GM19025 (cell line): ENCODE measurements at regions not wholly inside any gene's neighbourhood (a gene's known extent, or its start where the extent isn't known, plus 50 kb on each side); places are given as distances from the start of the nearest gene placed in this dataset.

Experiments used
- ATAC-seq: cut with Tn5 transposase; IDR thresholded peaks from one replicate; pipeline ENCODE4 v1.9.1; 2021; ENCODE audit warnings: mild to moderate bottlenecking, low read depth, moderate library complexity; ENCODE audit not compliant: unreplicated experiment

GRCh38 chr17:55668312-55668920 is 54.2 kb downstream of the TMEM100 start:
- ATAC-seq: no peak

- ATAC-seq: no peak
These were observed 55.9 kb downstream of the TMEM100 start for GRCh38 chr17:55666806-55667205.

DNA sequence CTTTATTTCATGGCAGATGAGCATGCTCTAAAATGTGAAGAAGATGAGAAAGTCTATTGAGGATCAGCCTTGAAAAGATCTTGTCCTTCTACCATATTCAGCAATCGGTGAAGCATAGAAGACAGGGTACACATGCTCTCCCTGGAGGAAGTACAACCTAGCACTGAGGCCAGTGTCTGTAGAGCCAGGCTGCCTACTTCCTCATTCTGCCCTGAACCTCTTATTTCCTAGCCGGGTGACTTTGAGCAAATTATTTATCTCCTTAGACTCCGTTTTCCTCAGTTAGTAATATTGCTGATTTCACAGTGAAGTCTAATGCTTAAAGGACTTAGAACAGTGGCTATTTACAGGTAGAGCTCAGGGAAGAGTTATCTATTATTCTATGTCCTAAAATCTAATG is 58.4 kb downstream of the TMEM100 start:
- peak; percentile 70 for ATAC-seq

DNA sequence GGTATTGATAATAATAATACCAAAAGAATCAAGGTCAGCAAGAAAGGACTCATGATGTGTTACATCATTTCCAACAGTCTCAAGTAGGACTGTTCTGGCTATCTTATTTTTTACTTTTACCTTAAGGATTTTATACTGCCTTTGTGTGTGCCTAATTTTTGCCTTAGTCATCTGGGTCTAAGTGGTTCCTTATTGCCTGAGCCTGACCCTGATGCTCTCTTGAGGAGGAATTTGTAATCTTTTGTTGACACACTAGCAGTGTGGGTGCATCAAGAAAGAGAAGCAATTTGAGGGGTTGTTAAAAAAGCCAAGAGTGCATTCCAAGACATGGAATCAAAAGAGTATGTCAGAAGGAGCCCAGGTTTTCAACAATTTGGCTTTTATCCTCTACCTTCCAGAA is 59.3 kb downstream of the TMEM100 start:
- no peak for ATAC-seq

GRCh38 chr17:55661963-55662834 is 60.5 kb downstream of the TMEM100 start:
- ATAC-seq: no peak

- ATAC-seq: no peak
These were observed 61.4 kb downstream of the TMEM100 start for GRCh38 chr17:55661256-55661758.

DNA sequence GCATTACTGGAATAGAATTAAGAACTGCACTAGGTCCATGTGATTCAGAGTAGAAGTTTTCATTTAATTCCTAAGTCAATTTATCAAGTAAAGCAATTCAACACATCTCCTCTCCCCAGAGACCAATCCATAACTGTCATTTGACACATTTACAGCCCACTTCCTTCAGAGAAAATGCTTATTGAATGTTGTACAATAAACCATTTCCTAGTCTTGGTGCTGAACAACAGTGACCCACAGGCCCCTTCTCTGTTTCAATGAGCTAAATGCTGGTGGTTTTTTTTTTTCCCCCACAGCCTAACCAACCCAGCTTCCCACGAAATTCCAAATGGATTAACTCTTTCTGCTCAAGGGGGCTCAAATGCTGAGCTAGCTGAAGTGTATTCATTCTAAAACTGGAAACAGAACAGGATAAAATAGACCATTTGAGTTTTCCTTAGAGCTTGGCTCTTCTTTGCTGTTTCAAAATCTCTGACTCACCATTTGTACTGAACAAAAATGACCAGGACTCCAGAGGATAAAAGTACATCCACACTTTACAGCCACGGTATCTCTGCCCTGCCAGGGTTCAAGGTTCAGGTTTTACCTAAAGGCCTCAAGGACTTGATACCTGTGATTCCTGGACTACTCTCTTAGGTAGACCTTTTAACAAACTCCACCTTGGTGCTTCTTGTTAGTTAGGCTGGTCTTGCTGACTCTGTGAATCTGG is 62.3 kb downstream of the TMEM100 start:
- ATAC-seq: no peak

DNA sequence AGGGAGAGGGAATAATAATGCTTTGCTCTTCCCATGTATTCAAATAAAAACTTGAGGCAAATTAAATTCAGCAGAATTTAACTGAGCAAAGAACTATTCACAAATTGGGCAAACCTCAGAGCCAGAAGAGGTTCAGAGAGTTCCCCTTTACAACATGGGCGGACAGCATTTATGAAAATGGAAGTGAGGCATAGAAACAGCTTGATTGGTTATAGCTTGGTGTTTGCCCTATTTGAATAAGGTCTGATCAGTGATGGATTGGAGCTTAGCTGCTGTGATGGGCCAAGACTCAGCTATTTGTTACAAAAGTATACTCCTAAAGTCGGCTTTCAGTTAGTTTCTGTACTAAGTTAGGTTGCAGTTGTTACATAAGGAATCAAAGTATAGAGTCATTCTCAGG is 63.0 kb downstream of the TMEM100 start:
- no peak for ATAC-seq

DNA sequence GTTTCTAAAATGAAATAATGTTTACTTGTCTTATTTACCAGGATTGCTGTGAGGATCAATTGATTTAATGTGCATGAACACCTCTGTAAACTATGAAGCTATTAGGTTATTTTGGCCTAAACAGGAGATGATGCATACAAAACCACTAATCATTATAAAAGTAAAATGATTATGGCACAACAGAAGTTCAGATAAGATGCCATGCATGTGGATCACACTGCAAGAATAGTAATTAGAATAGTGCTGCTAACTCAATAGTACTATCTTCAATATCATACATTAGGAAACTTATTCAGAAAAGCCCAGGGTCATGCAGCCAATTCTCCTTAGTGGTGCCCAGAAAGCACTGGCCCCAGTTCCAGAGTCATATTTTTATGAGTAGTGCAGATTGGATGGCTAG is 66.9 kb downstream of the TMEM100 start:
- ATAC-seq: no peak

GRCh38 chr17:55654821-55655220 is 67.8 kb downstream of the TMEM100 start:
- no peak for ATAC-seq

DNA sequence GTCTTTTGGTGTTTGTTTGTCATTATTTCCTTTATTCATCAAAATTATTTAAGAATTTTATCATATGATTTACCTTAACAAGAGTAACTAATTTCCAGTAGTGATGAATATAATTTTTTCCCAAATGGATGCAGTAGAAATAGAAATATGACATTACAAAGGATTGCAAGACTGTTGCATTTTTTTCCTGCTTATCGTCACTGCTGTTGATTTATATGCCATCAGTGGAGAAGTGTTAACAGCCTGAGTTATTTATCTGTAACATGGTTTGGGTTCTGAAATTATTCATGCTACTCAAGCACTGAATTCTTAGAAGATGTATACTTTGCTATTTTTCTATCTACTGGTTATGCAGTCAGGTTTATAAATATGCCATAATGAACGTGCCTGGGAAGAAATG is 68.6 kb downstream of the TMEM100 start:
- ATAC-seq: no peak

DNA sequence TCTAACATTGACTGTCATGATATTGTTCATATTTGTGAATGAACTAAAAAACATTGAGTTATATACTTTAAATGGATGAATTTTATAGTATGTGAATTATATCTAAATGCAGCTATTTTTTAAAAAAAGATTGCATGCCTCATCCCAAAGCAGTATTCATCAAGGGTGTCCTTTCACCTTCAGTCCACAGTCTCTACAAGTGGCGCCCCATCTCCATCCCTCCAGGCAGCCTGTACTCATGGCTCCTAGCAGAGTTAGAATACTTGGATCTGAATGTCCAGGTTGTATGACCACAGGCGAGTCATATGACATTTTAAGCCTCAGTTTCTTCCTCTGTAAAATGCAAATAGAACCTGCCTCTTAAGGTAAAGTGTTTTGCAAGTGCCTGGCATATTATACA is 69.8 kb downstream of the TMEM100 start:
- ATAC-seq: no peak

DNA sequence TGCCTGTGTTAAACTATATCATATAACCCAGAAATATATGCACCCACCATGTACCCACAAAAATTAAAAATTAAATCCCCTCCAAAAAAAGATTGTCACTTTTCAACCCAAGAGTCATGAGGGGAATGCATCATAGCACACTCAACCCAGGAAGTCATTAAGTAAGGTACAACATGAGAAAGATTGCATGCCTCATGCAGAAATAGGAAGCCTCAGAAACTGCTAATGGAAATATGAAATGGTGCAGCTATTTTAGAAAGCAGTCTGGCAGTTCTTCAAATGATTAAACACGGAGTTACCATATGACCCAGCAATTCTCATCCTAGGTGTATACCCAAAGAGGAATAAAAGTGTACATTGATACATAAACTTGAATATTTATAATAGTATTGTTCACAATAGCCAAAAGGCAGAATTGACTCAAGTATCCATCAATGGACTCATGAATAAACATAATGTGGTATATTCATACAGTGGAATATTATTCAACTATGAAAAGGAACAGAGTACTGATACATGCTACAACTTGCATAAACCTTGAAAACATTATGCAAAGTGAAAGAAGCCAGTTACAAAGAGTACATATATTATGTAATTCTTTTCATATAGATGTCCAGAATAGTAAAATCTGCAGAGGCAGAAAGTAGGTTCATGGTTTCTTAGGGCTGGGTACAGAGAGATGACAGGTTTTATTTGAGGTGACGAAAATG is 70.4 kb downstream of the TMEM100 start:
- no peak for ATAC-seq

GRCh38 chr17:55649957-55650597 is 72.6 kb downstream of the TMEM100 start:
- ATAC-seq: no peak

DNA sequence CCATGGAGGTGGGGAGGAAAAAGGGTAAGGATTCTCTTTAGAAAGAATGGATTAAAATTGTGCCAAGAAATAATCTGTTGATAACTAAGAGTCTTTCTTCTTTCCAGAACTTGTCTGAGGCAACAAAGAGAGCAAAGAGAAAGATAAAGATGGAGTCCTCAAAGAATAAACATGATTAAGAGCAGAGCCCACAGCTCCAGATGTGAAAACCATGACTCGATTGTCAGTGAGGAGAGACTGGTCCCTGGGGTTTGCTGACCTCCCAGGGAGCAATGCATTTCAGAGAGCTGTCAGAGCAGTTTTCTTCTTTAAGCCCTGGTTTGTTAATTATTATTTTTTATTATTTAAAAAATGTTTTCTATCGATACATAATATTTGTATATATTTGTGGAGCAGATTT is 74.6 kb downstream of the TMEM100 start:
- no peak for ATAC-seq

- ATAC-seq: no peak
These were observed 77.3 kb downstream of the TMEM100 start for GRCh38 chr17:55645361-55645760.

DNA sequence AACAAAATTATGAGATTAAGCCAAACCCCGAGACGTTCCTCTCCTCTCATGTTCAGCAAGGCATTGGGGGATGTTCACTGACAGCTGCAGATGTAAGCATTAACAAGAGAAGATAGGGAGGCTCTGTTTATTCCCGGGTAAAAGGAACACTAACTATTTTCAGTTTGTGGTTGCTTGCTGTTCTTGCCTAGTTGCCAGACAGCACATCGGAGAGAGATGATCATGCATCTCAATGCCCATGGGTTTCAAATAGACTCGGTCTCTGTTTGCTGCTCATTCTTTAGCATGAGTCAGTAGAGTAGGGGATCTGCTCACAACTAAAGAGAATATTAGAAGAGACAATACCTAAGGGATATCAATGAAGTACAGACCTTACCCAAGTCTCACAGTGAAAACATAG is 78.3 kb downstream of the TMEM100 start:
- ATAC-seq: no peak

- ATAC-seq: no peak
These were observed 79.9 kb downstream of the TMEM100 start for GRCh38 chr17:55642741-55643140.

- no peak for ATAC-seq
These were observed 81.0 kb downstream of the TMEM100 start for GRCh38 chr17:55641676-55642081.

- ATAC-seq: no peak
These were observed 83.6 kb downstream of the TMEM100 start for GRCh38 chr17:55639096-55639495.
